HG03439 (cell line): ENCODE measurements at regions not wholly inside any gene's neighbourhood (a gene's known extent, or its start where the extent isn't known, plus 50 kb on each side); places are given as distances from the start of the nearest gene placed in this dataset.

ENCODE experiments used
- ATAC-seq: cut with Tn5 transposase; IDR thresholded peaks from one replicate; pipeline ENCODE4 v1.9.1; 2021; ENCODE audit warnings: mild to moderate bottlenecking, moderate library complexity; ENCODE audit not compliant: unreplicated experiment

GRCh38 chr13:105960326-105960725, 575.1 kb downstream of the EFNB2 start:
- no peak for ATAC-seq

- ATAC-seq, result no peak
Observed at GRCh38 chr13:105959876-105960275, 575.6 kb downstream of the EFNB2 start.

GRCh38 chr13:105957769-105958438, 577.6 kb downstream of the EFNB2 start:
- ATAC-seq, result no peak

- no peak for ATAC-seq
Observed at GRCh38 chr13:105956921-105957320, 578.5 kb downstream of the EFNB2 start.

- no peak for ATAC-seq
Observed at GRCh38 chr13:105952973-105953290, 582.5 kb downstream of the EFNB2 start.

GRCh38 chr13:105952233-105952972, 583.1 kb downstream of the EFNB2 start:
- no peak for ATAC-seq

- no peak for ATAC-seq
Observed at GRCh38 chr13:105948143-105948542, 587.3 kb downstream of the EFNB2 start.

- no peak for ATAC-seq
Observed at GRCh38 chr13:105940882-105941281, 594.6 kb downstream of the EFNB2 start.

- no peak for ATAC-seq
Observed at GRCh38 chr13:105937451-105937850, 598.0 kb downstream of the EFNB2 start.

GRCh38 chr13:105936816-105937215, 598.6 kb downstream of the EFNB2 start:
- ATAC-seq, result no peak

- no peak for ATAC-seq
Observed at GRCh38 chr13:105929505-105929904, 606.0 kb downstream of the EFNB2 start.

- no peak for ATAC-seq
Observed at GRCh38 chr13:105928901-105929300, 606.6 kb downstream of the EFNB2 start.

GRCh38 chr13:105928048-105928447, 607.4 kb downstream of the EFNB2 start:
- no peak for ATAC-seq

GRCh38 chr13:105925496-105925895, 610.0 kb downstream of the EFNB2 start:
- no peak for ATAC-seq

GRCh38 chr13:105921711-105922110, 613.8 kb downstream of the EFNB2 start:
- ATAC-seq, result no peak

GRCh38 chr13:105920370-105920769, 615.1 kb downstream of the EFNB2 start:
- no peak for ATAC-seq

- no peak for ATAC-seq
Observed at GRCh38 chr13:105918842-105919741, 616.4 kb downstream of the EFNB2 start.

- no peak for ATAC-seq
Observed at GRCh38 chr13:105915146-105915850, 620.2 kb downstream of the EFNB2 start.

- no peak for ATAC-seq
Observed at GRCh38 chr13:105914291-105915036, 621.0 kb downstream of the EFNB2 start.

GRCh38 chr13:105908586-105908985, 626.9 kb downstream of the EFNB2 start:
- no peak for ATAC-seq
